Neural cell (in vitro differentiated cells): ENCODE measurements at regions not wholly inside any gene's neighbourhood (a gene's known extent, or its start where the extent isn't known, plus 50 kb on each side); places are given as distances from the start of the nearest gene placed in this dataset.
"Not testable (repeated sequence)": the region's sequence is repeated elsewhere in the genome, so short reads cannot be mapped to it uniquely, and the experiment has no call there.

Experiments used
- H2AFZ ChIP-seq: fragments of 200-600, 300-800 bp; sonication (generic), shearing (Covaris generic); 2 replicates; pipeline ENCODE4 v1.6.0; 2014; ENCODE audit warnings: low read depth, mild to moderate bottlenecking, antibody characterized with exemption, low read length, moderate library complexity
- H3F3A ChIP-seq: fragments of 200-600 bp; shearing (Covaris generic); 2 replicates; pipeline ENCODE4 v1.6.1; 2016; ENCODE audit warnings: mild to moderate bottlenecking, moderate library complexity, mixed read lengths, antibody characterized with exemption, low read length; ENCODE audit not compliant: insufficient read depth, poor library complexity, severe bottlenecking
- H3K27ac ChIP-seq: fragments of 200-600, 300-800 bp; sonication (generic), shearing (Covaris generic); 2 replicates; pipeline ENCODE4 v1.5.1; 2014; ENCODE audit warnings: mild to moderate bottlenecking, low read length, moderate library complexity
- H3K27me3 ChIP-seq: fragments of 300-800, 200-600 bp; sonication (generic), shearing (Covaris generic); 2 replicates; pipeline ENCODE4 v1.6.0; 2014; ENCODE audit warnings: mild to moderate bottlenecking, low read depth, low read length, moderate library complexity; ENCODE audit not compliant: insufficient read depth
- H3K36me3 ChIP-seq: fragments of 300-800, 200-600 bp; sonication (generic), shearing (Covaris generic); 2 replicates; pipeline ENCODE4 v1.5.1; 2014; ENCODE audit warnings: mild to moderate bottlenecking, antibody characterized with exemption, low read length, moderate library complexity; ENCODE audit not compliant: insufficient read depth
- H3K4me2 ChIP-seq: fragments of 300-800, 200-600 bp; sonication (generic), shearing (Covaris generic); 2 replicates; pipeline ENCODE4 v1.6.0; 2014; ENCODE audit warnings: mild to moderate bottlenecking, low read length
- H3K4me3 ChIP-seq: fragments of 300-800, 200-600 bp; sonication (generic), shearing (Covaris generic); 2 replicates; pipeline ENCODE4 v1.5.1; 2014; ENCODE audit warnings: mild to moderate bottlenecking, low read length, moderate library complexity
- H3K79me2 ChIP-seq: fragments of 200-600 bp; shearing (Covaris generic); replicated peaks from 2 replicates; pipeline ENCODE4 v1.6.0; 2014; ENCODE audit warnings: mild to moderate bottlenecking, low read length, moderate library complexity; ENCODE audit not compliant: insufficient read depth
- H3K9ac ChIP-seq: fragments of 300-800, 200-600 bp; sonication (generic), shearing (Covaris generic); 2 replicates; pipeline ENCODE4 v1.6.1; 2016; ENCODE audit warnings: mild to moderate bottlenecking, low read length, mixed read lengths
- H3K9me2 ChIP-seq: fragments of 200-600 bp; shearing (Covaris generic); 2 replicates; pipeline ENCODE4 v1.6.1; 2016; ENCODE audit warnings: mild to moderate bottlenecking, low read length, mixed read lengths; ENCODE audit not compliant: insufficient read depth
- H3K9me3 ChIP-seq: fragments of 200-600, 300-800 bp; sonication (generic), shearing (Covaris generic); 2 replicates; pipeline ENCODE4 v1.6.1; 2016; ENCODE audit warnings: mild to moderate bottlenecking, mixed run types, low read length, moderate library complexity, mixed read lengths
- H4K20me1 ChIP-seq: fragments of 200-600 bp; shearing (Covaris generic); 2 replicates; pipeline ENCODE4 v1.6.1; 2016; ENCODE audit warnings: mild to moderate bottlenecking, mixed run types; ENCODE audit not compliant: insufficient read depth
- CTCF ChIP-seq: fragments of 450-650 bp; IDR thresholded peaks from 2 replicates; pipeline ENCODE4 v1.5.1; 2014; ENCODE audit warnings: antibody characterized with exemption, mild to moderate bottlenecking, moderate library complexity; ENCODE audit not compliant: poor library complexity, severe bottlenecking
- EP300 ChIP-seq: fragments of 450-650 bp; conservative IDR thresholded peaks from 2 replicates; pipeline ENCODE4 v1.6.1; 2014; ENCODE audit warnings: antibody characterized with exemption, mild to moderate bottlenecking, moderate library complexity; ENCODE audit not compliant: poor library complexity, severe bottlenecking
- EZH2 ChIP-seq: fragments of 200-600, 300-800 bp; shearing (Covaris generic), sonication (generic); IDR thresholded peaks from 2 replicates; pipeline ENCODE4 v1.6.1; 2014; ENCODE audit warnings: antibody characterized with exemption, low read length, borderline replicate concordance, mild to moderate bottlenecking; ENCODE audit not compliant: insufficient read depth, poor library complexity, severe bottlenecking
- MXI1 ChIP-seq: fragments of 450-650 bp; conservative IDR thresholded peaks from 2 replicates; pipeline ENCODE4 v1.6.1; 2014; ENCODE audit warnings: antibody characterized with exemption, mild to moderate bottlenecking; ENCODE audit not compliant: poor library complexity, severe bottlenecking
- POLR2AphosphoS5 ChIP-seq: IDR thresholded peaks from 2 replicates; pipeline ENCODE4 v1.6.1; 2012
- RAD21 ChIP-seq: fragments of 450-650 bp; conservative IDR thresholded peaks from 2 replicates; pipeline ENCODE4 v1.6.1; 2014; ENCODE audit warnings: antibody characterized with exemption, mild to moderate bottlenecking, moderate library complexity
- REST ChIP-seq: IDR thresholded peaks from 2 replicates; pipeline ENCODE4 v1.6.1; 2012; ENCODE audit warnings: borderline replicate concordance
- SMC3 ChIP-seq: fragments of 450-650 bp; conservative IDR thresholded peaks from 2 replicates; pipeline ENCODE4 v1.6.1; 2014; ENCODE audit warnings: antibody characterized with exemption, mild to moderate bottlenecking, moderate library complexity; ENCODE audit not compliant: poor library complexity
- TAF1 ChIP-seq: IDR thresholded peaks from 2 replicates; pipeline ENCODE4 v1.6.1; 2012; ENCODE audit warnings: low read depth

GRCh38 chr3:164004205-164004604 is 1074.1 kb downstream of the SI start:
- no peaks in the 10 kb centered on the region for H3K9me3 ChIP-seq
- no peaks in the 10 kb centered on the region for H3K36me3 ChIP-seq
- H3K79me2 ChIP-seq, result no peaks in the 10 kb centered on the region
- no peaks in the 10 kb centered on the region for H3K27me3 ChIP-seq
- no peaks in the 10 kb centered on the region for H4K20me1 ChIP-seq
- no peak overlapping the region for H2AFZ ChIP-seq
- H3K27ac ChIP-seq, result no peak overlapping the region
- H3K9ac ChIP-seq, result no peak overlapping the region
- H3F3A ChIP-seq, result no peaks in the 10 kb centered on the region
- H3K4me2 ChIP-seq, result no peak overlapping the region
- no peak for TF ChIP-seq POLR2AphosphoS5
- no peak for TF ChIP-seq SMC3
- no peak for TF ChIP-seq REST
- no peak for TF ChIP-seq EP300
- TF ChIP-seq EZH2, result no peak
- TF ChIP-seq TAF1, result no peak
- no peak for TF ChIP-seq MXI1
- TF ChIP-seq RAD21, result no peak
- TF ChIP-seq CTCF, result no peak
- H3K9me2 ChIP-seq, result no peaks in the 10 kb centered on the region
- no peak overlapping the region for H3K4me3 ChIP-seq

- not testable (repeated sequence) for H3K4me2 ChIP-seq, H4K20me1 ChIP-seq, H3K79me2 ChIP-seq, H3K9ac ChIP-seq, H3K9me2 ChIP-seq, H3K4me3 ChIP-seq, H2AFZ ChIP-seq, H3F3A ChIP-seq, H3K36me3 ChIP-seq, H3K9me3 ChIP-seq, H3K27ac ChIP-seq, H3K27me3 ChIP-seq
Observed at GRCh38 chr3:164003016-164003415, 1075.3 kb downstream of the SI start.

GRCh38 chr3:163983940-163984339 is 1094.4 kb downstream of the SI start:
- H2AFZ ChIP-seq, result no peak overlapping the region
- no peaks in the 10 kb centered on the region for H3K27me3 ChIP-seq

More at GRCh38 chr3:163983940-163984339, 1094.4 kb downstream of the SI start:
- no peaks in the 10 kb centered on the region for H3K36me3 ChIP-seq
- H3K9me2 ChIP-seq, result no peaks in the 10 kb centered on the region
- no peak overlapping the region for H3K4me3 ChIP-seq
- no peaks in the 10 kb centered on the region for H3K79me2 ChIP-seq
- no peak overlapping the region for H3K9ac ChIP-seq
- no peak overlapping the region for H3K27ac ChIP-seq
- H3K9me3 ChIP-seq, result no peaks in the 10 kb centered on the region
- H3K4me2 ChIP-seq, result no peak overlapping the region
- no peaks in the 10 kb centered on the region for H4K20me1 ChIP-seq
- TF ChIP-seq POLR2AphosphoS5, result no peak
- no peak for TF ChIP-seq EP300
- TF ChIP-seq REST, result no peak
- no peak for TF ChIP-seq MXI1
- no peak for TF ChIP-seq TAF1
- TF ChIP-seq EZH2, result no peak
- TF ChIP-seq RAD21, result no peak
- TF ChIP-seq CTCF, result no peak
- TF ChIP-seq SMC3, result no peak
- no peaks in the 10 kb centered on the region for H3F3A ChIP-seq
